Gastrocnemius medialis (tissue), 4 donors: ENCODE measurements at regions not wholly inside any gene's neighbourhood (a gene's known extent, or its start where the extent isn't known, plus 50 kb on each side); places are given as distances from the start of the nearest gene placed in this dataset.

Experiments
- ATAC-seq, 2 donors: fragments of 150-250 bp; one replicate each; pipeline ENCODE4 v1.9.1; 2016
- DNase-seq, 2 donors: peaks; one replicate each; pipeline ENCODE4 v3.0.0-alpha.2; 2019
- H3K27ac ChIP-seq, 4 donors: fragments of 200-600 bp; sonication (generic); 1 replicate in 1 of 4; 2 replicates in 3 of 4; pipeline ENCODE4 v1.5.1; 2016 to 2018; ENCODE audit warnings: mild to moderate bottlenecking in 2 of 4, moderate library complexity in 1 of 4
- H3K27me3 ChIP-seq, 3 donors: fragments of 200-600 bp; sonication (generic) in 2 of 3; 1 replicate in 1 of 3; 2 replicates in 2 of 3; pipeline versions ENCODE4 v1.5.1 to v1.6.0; 2016 to 2019; ENCODE audit warnings: mild to moderate bottlenecking in 1 of 3, moderate library complexity in 1 of 3
- H3K36me3 ChIP-seq, 2 donors: fragments of 200-600 bp; sonication (generic) in 1 of 2; one replicate each; pipeline ENCODE4 v1.5.1; 2017 to 2018
- H3K4me1 ChIP-seq, 2 donors: fragments of 200-600 bp; sonication (generic) in 1 of 2; one replicate each; pipeline ENCODE4 v1.5.1; 2016 to 2017; ENCODE audit warnings: mild to moderate bottlenecking in 2 of 2
- H3K4me3 ChIP-seq, 4 donors: fragments of 200-600 bp; sonication (generic) in 3 of 4; 1 replicate in 1 of 4; 2 replicates in 3 of 4; pipeline ENCODE4 v1.5.1; 2016 to 2019; ENCODE audit warnings: mild to moderate bottlenecking in 2 of 4
- H3K9me3 ChIP-seq, 3 donors: fragments of 200-600 bp; sonication (generic) in 2 of 3; 1 replicate in 1 of 3; 2 replicates in 2 of 3; pipeline ENCODE4 v1.5.1; 2016 to 2019
- CTCF ChIP-seq, 5 experiments: fragments of 450-650 bp in 3 of 5; fragments of 200-600 bp in 2 of 5; sonication (generic) in 2 of 5; IDR thresholded peaks in 4 of 5; conservative IDR thresholded peaks in 1 of 5; 1 replicate in 4 of 5; 2 replicates in 1 of 5; pipeline ENCODE4 v1.5.1; 2016 to 2019; ENCODE audit warnings: antibody characterized with exemption in 5 of 5, mild to moderate bottlenecking in 3 of 5, moderate library complexity in 3 of 5
- POLR2A ChIP-seq, 2 donors: fragments of 450-650 bp; IDR thresholded peaks; one replicate each; pipeline ENCODE4 v1.6.1; 2017; ENCODE audit warnings: antibody characterized with exemption in 2 of 2, mild to moderate bottlenecking in 2 of 2, moderate library complexity in 2 of 2
- in situ Hi-C, 4 donors: fragments of 200-750 bp; cut with MboI; loops; one replicate each; pipeline versions ENCODE4 v1.15.0 to v1.8.0; 2017; ENCODE audit warnings: low sequenced_read_pairs in 4 of 4
- intact Hi-C: fragments of 100-400 bp; cut with DNase I; formaldehyde crosslinking; loops from one replicate; pipeline ENCODE4 v1.15.1; 2023; ENCODE audit warnings: low total_unique reads

DNA sequence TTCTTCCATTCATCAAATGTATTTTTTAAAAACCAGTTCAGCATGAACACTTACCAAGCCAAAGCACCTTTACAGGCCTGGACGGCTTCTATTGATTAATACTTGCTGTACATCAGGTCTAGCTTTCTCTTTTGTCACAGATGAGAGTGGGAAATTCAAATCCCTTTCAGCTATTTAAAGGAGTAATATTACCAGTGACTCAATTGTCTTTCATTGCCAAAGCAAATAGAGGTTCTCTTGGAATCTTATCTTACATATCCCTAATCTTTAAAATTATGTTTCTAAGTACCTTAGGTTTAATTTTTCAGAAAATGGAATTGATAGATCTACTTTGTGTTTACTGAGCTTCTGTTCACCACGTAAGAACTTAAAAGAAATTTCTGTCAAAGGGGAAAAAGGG is 922.9 kb downstream of the NSUN3 start:
- no peak for TF ChIP-seq CTCF (IDR thresholded peaks at IDR 0.05 in 4 of 5, conservative IDR thresholded peaks at IDR 0.05 in 1 of 5)
- TF ChIP-seq POLR2A (IDR thresholded peaks at IDR 0.05): no peak
- no peak for ATAC-seq

DNA sequence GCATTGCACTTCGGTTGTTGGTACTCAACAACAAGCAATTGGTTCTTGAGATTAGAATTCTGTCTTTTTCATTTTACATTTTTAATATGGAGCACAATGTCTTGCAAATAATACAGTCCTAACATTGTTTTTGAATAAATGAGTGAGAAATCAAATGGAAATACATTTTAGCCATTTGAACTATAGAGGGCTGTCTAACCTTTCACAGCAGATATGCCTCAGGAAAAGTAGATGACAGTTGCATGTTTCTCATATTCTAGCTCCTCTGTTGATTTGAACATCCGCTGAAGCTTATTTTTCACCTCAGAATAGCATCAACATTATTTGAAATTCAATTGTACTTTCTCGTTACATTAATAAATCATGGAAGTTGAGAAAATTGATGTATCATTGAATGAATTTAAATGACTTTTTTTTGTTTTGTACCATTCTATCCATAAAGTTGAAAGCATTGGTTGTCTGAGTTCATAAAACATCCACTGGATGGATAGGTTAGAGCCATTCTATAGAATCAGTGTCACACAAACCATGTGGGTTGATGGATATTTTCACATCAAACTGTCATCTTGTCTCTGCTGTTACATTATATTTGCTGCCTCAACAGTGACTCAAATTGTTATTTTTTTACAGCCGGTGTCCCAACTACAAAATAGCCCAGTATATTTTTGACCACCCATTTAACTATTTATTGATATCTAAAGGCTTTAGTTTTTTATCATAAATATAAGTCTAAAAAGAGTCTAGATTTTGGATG is 928.3 kb downstream of the NSUN3 start:
- intact Hi-C loops: no loop called here
- no peak for TF ChIP-seq POLR2A (IDR thresholded peaks at IDR 0.05)

More for the DNA sequence above, 922.9 kb downstream of the NSUN3 start:
- no peaks in the 10 kb centered on the region for H3K36me3 ChIP-seq
- H3K4me3 ChIP-seq: no peak overlapping the region
- in situ Hi-C loops: loop anchor here in 1 of 4 donors (25.0 kb wide), 1 partner anchor 98 kb away; no protein-coding TSS in a partner anchor
- no peaks in the 10 kb centered on the region for H3K4me1 ChIP-seq
- no peaks in the 10 kb centered on the region for H3K27me3 ChIP-seq
- no peaks in the 10 kb centered on the region for H3K9me3 ChIP-seq
- intact Hi-C loops: no loop called here
- no peak for DNase-seq
- no peak overlapping the region for H3K27ac ChIP-seq

DNA sequence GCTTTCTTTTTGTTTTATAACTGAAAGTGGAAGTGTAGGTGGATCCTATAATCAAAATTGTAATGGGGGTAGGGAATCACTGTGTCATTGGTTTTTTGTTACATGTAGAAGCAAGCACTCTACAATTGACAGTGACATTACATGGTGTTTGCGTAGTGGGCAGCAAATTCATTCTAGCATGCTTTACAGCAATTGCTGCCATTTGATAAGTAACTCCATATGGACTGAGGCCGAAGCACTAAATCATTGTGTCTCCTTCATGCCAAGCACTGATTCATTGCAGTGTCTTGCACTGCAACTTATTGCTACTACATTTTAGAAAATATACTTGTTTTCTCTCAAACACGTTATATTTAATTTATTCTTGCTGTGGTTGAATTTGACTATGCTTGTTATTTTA is 933.9 kb downstream of the NSUN3 start:
- Histone ChIP-seq H3K27ac (no peak overlapping the region), H3K4me1 (no peaks in the 10 kb centered on the region), H3K4me3 (no peak overlapping the region), H3K27me3 (no peaks in the 10 kb centered on the region), H3K9me3 (no peaks in the 10 kb centered on the region), H3K36me3 (no peaks in the 10 kb centered on the region)
- DNase-seq (no peak), ATAC-seq (no peak)
- TF ChIP-seq CTCF (IDR thresholded peaks at IDR 0.05 in 4 of 5, conservative IDR thresholded peaks at IDR 0.05 in 1 of 5) (no peak), POLR2A (IDR thresholded peaks at IDR 0.05) (no peak)
- intact Hi-C loops (no loop called here), in situ Hi-C loops (loop anchor here in 1 of 4 donors (25.0 kb wide), 1 partner anchor 109 kb away; no protein-coding TSS in a partner anchor)

More for the DNA sequence above, 928.3 kb downstream of the NSUN3 start:
- H3K27ac ChIP-seq: no peak overlapping the region
- no peak for DNase-seq
- no peaks in the 10 kb centered on the region for H3K4me1 ChIP-seq
- H3K27me3 ChIP-seq: no peaks in the 10 kb centered on the region
- ATAC-seq: no peak
- H3K9me3 ChIP-seq: no peaks in the 10 kb centered on the region
- in situ Hi-C loops: loop anchor here in 1 of 4 donors (25.0 kb wide), 1 partner anchor 104 kb away; no protein-coding TSS in a partner anchor
- H3K4me3 ChIP-seq: no peak overlapping the region
- no peaks in the 10 kb centered on the region for H3K36me3 ChIP-seq

- TF ChIP-seq POLR2A (IDR thresholded peaks at IDR 0.05): no peak
- no peak for TF ChIP-seq CTCF (IDR thresholded peaks at IDR 0.05 in 4 of 5, conservative IDR thresholded peaks at IDR 0.05 in 1 of 5)
- Histone ChIP-seq H3K4me1 (no peaks in the 10 kb centered on the region), H3K9me3 (no peaks in the 10 kb centered on the region), H3K27me3 (no peaks in the 10 kb centered on the region), H3K36me3 (no peaks in the 10 kb centered on the region), H3K4me3 (no peak overlapping the region), H3K27ac (no peak overlapping the region)
- intact Hi-C loops (no loop called here), in situ Hi-C loops (no loop called here)
- ATAC-seq (no peak), DNase-seq (no peak)
Observed at GRCh38 chr3:95002438-95003046, 939.7 kb downstream of the NSUN3 start.

GRCh38 chr3:95028688-95029087 is 965.8 kb downstream of the NSUN3 start:
- Histone ChIP-seq H3K4me3 (no peak overlapping the region), H3K4me1 (no peaks in the 10 kb centered on the region), H3K9me3 (no peaks in the 10 kb centered on the region), H3K36me3 (no peaks in the 10 kb centered on the region), H3K27ac (no peak overlapping the region), H3K27me3 (no peaks in the 10 kb centered on the region)
- no peak for ATAC-seq
- TF ChIP-seq POLR2A (IDR thresholded peaks at IDR 0.05) (no peak), CTCF (IDR thresholded peaks at IDR 0.05 in 4 of 5, conservative IDR thresholded peaks at IDR 0.05 in 1 of 5) (no peak)
- intact Hi-C loops (no loop called here), in situ Hi-C loops (no loop called here)
- no peak for DNase-seq
